ENCODE measurements at regions not wholly inside any gene's neighbourhood (a gene's known extent, or its start where the extent isn't known, plus 50 kb on each side); places are given as distances from the start of the nearest gene placed in this dataset.

DNA sequence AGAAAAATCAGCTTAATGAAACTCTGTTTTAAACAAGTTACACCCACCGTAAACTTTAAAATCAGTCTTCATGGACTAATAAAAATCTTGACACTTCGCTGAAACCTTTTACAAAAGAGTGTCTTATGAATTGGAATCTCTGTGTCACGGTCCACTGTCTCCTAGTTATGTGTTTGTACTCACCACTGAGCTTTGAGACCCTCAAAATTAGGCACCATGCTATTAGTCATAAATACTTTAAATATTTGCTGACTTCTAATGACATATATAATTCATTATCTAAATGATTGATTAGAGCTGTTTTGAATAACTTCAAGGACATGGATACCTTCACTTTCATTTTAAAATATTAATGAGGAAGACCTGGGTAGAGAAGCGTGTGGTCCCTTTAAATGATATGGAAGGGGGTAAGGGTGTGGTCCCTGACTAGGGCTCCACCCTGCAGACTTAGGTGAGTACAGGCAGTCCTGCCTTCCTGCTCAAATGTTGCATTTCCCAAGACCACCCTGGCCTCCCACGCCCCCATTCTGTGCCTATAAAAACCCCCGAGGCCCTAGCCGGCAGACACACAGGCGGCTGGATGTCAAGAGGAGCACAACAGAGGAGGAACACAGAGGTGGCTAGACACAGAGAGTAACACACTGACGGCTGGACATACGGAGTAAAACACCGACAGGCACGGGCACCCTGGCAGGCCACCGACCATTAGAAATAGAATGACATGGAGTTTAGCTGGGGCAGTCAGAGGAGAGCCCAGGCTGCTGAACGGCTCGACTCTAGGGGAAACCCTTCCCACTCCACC is 179.0 kb upstream of the CDH9 start:
- TF ChIP-seq, protein P1, sequence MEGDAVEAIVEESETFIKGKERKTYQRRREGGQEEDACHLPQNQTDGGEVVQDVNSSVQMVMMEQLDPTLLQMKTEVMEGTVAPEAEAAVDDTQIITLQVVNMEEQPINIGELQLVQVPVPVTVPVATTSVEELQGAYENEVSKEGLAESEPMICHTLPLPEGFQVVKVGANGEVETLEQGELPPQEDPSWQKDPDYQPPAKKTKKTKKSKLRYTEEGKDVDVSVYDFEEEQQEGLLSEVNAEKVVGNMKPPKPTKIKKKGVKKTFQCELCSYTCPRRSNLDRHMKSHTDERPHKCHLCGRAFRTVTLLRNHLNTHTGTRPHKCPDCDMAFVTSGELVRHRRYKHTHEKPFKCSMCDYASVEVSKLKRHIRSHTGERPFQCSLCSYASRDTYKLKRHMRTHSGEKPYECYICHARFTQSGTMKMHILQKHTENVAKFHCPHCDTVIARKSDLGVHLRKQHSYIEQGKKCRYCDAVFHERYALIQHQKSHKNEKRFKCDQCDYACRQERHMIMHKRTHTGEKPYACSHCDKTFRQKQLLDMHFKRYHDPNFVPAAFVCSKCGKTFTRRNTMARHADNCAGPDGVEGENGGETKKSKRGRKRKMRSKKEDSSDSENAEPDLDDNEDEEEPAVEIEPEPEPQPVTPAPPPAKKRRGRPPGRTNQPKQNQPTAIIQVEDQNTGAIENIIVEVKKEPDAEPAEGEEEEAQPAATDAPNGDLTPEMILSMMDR (IDR thresholded peaks at IDR 0.05) = no peak
- no peak for TF ChIP-seq POLR2A (IDR thresholded peaks at IDR 0.05; ENCODE audit: low read depth)
